Activated naive CD8-positive, alpha-beta T cell (primary cell): ENCODE measurements at regions not wholly inside any gene's neighbourhood (a gene's known extent, or its start where the extent isn't known, plus 50 kb on each side); places are given as distances from the start of the nearest gene placed in this dataset.
"Not testable (repeated sequence)": the region's sequence is repeated elsewhere in the genome, so short reads cannot be mapped to it uniquely, and the experiment has no call there.

Source experiments
- H3K27ac Mint-ChIP-seq: one replicate; pipeline ENCODE4 v1.8.0; 2021; ENCODE audit warnings: mixed read lengths
- H3K27me3 Mint-ChIP-seq: one replicate; pipeline ENCODE4 v1.8.0; 2021; ENCODE audit warnings: mixed read lengths
- H3K36me3 Mint-ChIP-seq: one replicate; pipeline ENCODE4 v1.8.0; 2021; ENCODE audit warnings: mixed read lengths
- H3K4me1 Mint-ChIP-seq: one replicate; pipeline ENCODE4 v1.8.0; 2021; ENCODE audit warnings: low read depth, mixed read lengths
- H3K4me3 Mint-ChIP-seq: one replicate; pipeline ENCODE4 v1.8.0; 2021; ENCODE audit warnings: mild to moderate bottlenecking, mixed read lengths
- H3K9me3 Mint-ChIP-seq: one replicate; pipeline ENCODE4 v1.8.0; 2021; ENCODE audit warnings: low read depth, mixed read lengths

DNA sequence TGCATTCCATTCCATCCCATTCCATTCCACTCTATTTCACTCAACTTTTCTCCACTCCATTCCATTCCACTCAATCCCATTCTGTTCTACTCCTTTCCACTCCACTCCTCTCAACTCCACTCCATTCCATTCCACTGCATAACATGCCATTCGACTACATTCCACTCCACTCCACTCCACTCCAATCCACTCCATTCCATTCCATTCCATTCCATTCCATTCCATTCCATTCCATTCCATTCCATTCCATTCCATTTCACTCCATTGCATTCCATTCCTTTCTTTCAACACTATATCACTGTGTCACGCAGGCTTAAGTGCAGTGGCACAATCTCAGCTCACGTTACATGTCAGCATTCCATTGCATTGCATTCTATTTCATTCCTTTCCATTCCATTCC is 1430.4 kb downstream of the TSPY10 start:
- not testable (repeated sequence) for H3K27ac Mint-ChIP-seq, H3K4me3 Mint-ChIP-seq, H3K4me1 Mint-ChIP-seq, H3K27me3 Mint-ChIP-seq
- Mint-ChIP-seq H3K9me3 (peaks cover 41% of the 10 kb centered on the region), H3K36me3 (peaks cover 13% of the 10 kb centered on the region)

- H3K4me3 Mint-ChIP-seq, result no peak overlapping the region
- H3K36me3 Mint-ChIP-seq, result peaks cover 23% of the 10 kb centered on the region
- H3K9me3 Mint-ChIP-seq, result peaks cover 33% of the 10 kb centered on the region
- no peaks in the 10 kb centered on the region for H3K27me3 Mint-ChIP-seq
- H3K4me1 Mint-ChIP-seq, result no peaks in the 10 kb centered on the region
- H3K27ac Mint-ChIP-seq, result no peak overlapping the region
Measured at GRCh38 chrY:10973422-10973821, 1445.7 kb downstream of the TSPY10 start.

GRCh38 chrY:10986655-10987054 is 1459.0 kb downstream of the TSPY10 start:
- peaks cover 46% of the 10 kb centered on the region for H3K9me3 Mint-ChIP-seq
- H3K4me1 Mint-ChIP-seq, result no peaks in the 10 kb centered on the region
- H3K27me3 Mint-ChIP-seq, result no peaks in the 10 kb centered on the region
- no peak overlapping the region for H3K27ac Mint-ChIP-seq
- peaks cover 7% of the 10 kb centered on the region for H3K36me3 Mint-ChIP-seq
- no peak overlapping the region for H3K4me3 Mint-ChIP-seq

GRCh38 chrY:10987626-10988025 is 1459.9 kb downstream of the TSPY10 start:
- Mint-ChIP-seq H3K27ac (no peak overlapping the region), H3K27me3 (no peaks in the 10 kb centered on the region), H3K9me3 (peaks cover 44% of the 10 kb centered on the region), H3K4me3 (no peak overlapping the region), H3K36me3 (peaks cover 7% of the 10 kb centered on the region), H3K4me1 (no peaks in the 10 kb centered on the region)

GRCh38 chrY:10993955-10994354 is 1466.3 kb downstream of the TSPY10 start:
- Mint-ChIP-seq H3K9me3 (peaks cover 38% of the 10 kb centered on the region), H3K27me3 (no peaks in the 10 kb centered on the region), H3K36me3 (peaks cover 8% of the 10 kb centered on the region), H3K4me3 (no peak overlapping the region), H3K27ac (no peak overlapping the region), H3K4me1 (no peaks in the 10 kb centered on the region)

DNA sequence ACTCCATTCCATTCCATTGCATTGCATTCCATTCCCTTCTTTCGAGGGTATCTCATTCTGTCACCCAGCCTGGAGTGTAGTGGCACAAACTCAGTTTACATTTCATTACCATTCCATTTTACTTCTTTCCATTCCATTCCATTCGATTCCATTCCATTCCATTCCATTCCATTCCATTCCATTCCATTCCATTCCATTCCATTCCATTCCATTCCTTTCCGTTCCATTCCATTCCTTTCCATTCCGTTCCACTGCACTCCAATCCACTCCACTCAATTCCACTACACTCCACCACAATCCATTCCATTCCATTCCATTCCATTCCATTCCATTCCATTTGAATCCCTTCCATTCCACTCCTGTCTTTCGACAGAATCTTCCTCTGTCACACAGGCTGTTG is 1472.0 kb downstream of the TSPY10 start:
- not testable (repeated sequence) for H3K27me3 Mint-ChIP-seq, H3K4me1 Mint-ChIP-seq, H3K27ac Mint-ChIP-seq, H3K4me3 Mint-ChIP-seq, H3K36me3 Mint-ChIP-seq
- H3K9me3 Mint-ChIP-seq, result peaks cover 28% of the 10 kb centered on the region

DNA sequence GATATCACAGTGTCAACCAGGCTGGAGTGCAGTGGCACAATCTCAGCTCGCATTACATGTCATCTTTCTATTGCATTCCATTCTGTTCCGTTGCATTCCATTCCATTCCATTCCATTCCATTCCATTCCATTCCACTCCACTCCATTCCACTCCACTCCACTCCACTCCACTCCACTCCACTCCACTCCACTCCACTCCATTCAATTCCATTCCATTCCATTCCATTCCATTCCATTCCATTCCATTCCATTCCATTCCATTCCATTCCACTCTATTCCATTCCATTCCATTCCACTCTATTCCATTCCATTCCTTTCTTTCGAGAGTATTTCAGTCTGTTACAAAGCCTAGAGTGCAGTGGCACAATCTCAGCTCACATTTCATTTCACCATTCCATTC is 1486.5 kb downstream of the TSPY10 start:
- peaks cover 11% of the 10 kb centered on the region for H3K9me3 Mint-ChIP-seq
- not testable (repeated sequence) for H3K27me3 Mint-ChIP-seq, H3K4me3 Mint-ChIP-seq, H3K36me3 Mint-ChIP-seq, H3K27ac Mint-ChIP-seq, H3K4me1 Mint-ChIP-seq

DNA sequence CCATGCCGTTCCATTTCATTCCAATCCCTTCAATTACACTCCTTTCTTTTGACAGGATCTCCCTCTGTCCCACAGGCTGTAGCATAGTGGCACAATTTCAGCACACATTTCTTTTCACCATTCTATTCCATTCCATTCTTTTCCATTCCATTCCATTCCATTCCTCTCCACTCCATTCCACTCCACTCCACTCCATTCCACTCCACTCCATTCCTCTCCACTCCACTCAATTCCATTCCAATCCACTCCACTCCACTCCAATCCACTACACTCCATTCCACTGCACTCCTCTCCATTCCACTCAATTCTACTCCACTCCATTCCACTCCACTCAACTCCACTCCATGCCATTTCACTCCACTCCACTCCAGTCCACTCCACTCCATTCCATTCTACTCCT is 1495.1 kb downstream of the TSPY10 start:
- H3K36me3 Mint-ChIP-seq, result peaks cover 7% of the 10 kb centered on the region
- no peak overlapping the region for H3K4me3 Mint-ChIP-seq
- H3K9me3 Mint-ChIP-seq, result peaks cover 34% of the 10 kb centered on the region
- H3K27me3 Mint-ChIP-seq, result no peaks in the 10 kb centered on the region
- no peak overlapping the region for H3K27ac Mint-ChIP-seq
- no peaks in the 10 kb centered on the region for H3K4me1 Mint-ChIP-seq

DNA sequence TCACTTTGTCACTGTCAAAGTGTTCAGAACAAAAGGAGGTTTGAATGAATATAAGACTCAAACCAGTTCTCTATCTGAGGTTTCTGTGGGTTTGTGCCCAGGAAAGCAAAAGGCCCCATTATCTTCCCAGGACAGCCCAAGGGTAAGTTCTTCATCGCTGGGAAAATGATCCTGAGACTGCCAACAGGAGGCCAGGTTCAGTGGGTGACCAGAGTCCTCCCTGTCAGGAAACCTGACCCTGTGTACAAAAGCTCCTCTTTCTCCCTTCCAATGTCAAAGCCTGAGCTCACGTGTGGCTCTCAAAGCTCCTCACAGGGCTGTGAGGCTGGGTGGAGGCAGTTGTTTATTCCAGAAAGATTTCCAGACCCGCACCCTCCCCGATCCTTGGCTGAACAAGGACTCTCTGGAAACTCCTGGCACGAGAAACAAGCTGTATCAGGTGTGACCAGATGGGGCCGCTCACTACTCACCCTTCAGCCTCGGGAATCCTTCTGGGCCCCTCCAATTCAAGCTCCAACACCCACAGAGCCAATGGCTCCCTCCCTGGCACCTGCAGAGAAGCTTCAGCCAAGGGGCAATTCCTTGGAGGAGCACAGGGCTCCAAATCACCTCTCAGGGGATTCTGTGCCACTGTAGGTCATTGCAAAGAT is 1516.7 kb downstream of the TSPY10 start:
- H3K36me3 Mint-ChIP-seq, result peaks cover 3% of the 10 kb centered on the region
- no peak overlapping the region for H3K4me3 Mint-ChIP-seq
- H3K27me3 Mint-ChIP-seq, result no peaks in the 10 kb centered on the region
- no peaks in the 10 kb centered on the region for H3K4me1 Mint-ChIP-seq
- H3K9me3 Mint-ChIP-seq, result peaks cover 25% of the 10 kb centered on the region
- no peak overlapping the region for H3K27ac Mint-ChIP-seq

- H3K9me3 Mint-ChIP-seq, result no peaks in the 10 kb centered on the region
- H3K4me1 Mint-ChIP-seq, result no peaks in the 10 kb centered on the region
- no peaks in the 10 kb centered on the region for H3K27me3 Mint-ChIP-seq
- no peaks in the 10 kb centered on the region for H3K36me3 Mint-ChIP-seq
- H3K4me3 Mint-ChIP-seq, result no peak overlapping the region
- no peak overlapping the region for H3K27ac Mint-ChIP-seq
Measured at GRCh38 chrY:11063486-11063885, 1535.8 kb downstream of the TSPY10 start.

- Mint-ChIP-seq H3K27ac (no peak overlapping the region), H3K4me1 (no peaks in the 10 kb centered on the region), H3K9me3 (no peaks in the 10 kb centered on the region), H3K36me3 (no peaks in the 10 kb centered on the region), H3K4me3 (no peak overlapping the region), H3K27me3 (no peaks in the 10 kb centered on the region)
Measured at GRCh38 chrY:11063960-11064359, 1536.3 kb downstream of the TSPY10 start.

DNA sequence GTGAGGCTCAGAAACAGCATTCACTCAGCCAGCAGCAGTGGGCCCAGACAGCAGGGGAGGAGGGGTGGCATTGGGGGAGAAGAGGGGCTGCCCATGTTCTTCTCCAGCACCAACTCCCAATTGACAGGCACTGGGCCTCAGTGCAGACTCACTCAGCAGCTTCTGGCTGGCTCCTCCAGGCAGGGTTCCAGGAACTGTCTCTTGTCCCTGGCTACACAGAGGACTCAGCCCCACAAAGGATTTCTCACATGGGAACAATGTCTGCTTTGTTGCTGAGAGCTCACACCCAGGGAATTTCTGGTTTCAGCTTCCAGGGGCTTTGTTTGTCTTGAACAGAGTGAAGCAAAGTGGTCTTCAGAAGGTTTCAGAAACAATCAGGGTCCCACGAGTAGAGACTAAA is 1536.7 kb downstream of the TSPY10 start:
- no peak overlapping the region for H3K4me3 Mint-ChIP-seq
- H3K27ac Mint-ChIP-seq, result no peak overlapping the region

DNA sequence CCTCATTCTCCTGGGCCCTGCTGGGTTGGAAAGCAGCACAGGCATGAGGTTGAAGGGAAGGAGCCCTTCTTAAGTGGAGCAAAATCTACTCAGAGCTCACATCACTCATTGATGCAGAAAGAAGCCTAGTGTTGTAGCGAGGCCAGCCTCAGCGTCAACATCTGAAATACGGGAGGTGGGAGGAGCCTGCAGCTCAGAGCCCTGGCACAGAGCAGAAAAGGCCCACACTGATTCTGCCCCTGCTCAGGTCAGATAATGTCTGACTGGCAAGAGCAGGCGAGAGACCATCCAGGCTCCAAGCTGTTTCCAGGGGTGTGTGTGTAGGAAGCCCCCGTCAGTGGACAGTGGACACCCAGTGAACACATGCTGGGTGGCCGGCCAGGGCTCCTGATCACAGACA is 1541.6 kb downstream of the TSPY10 start:
- H3K9me3 Mint-ChIP-seq, result peaks cover 4% of the 10 kb centered on the region
- H3K4me1 Mint-ChIP-seq, result no peaks in the 10 kb centered on the region
- no peaks in the 10 kb centered on the region for H3K36me3 Mint-ChIP-seq
- no peaks in the 10 kb centered on the region for H3K27me3 Mint-ChIP-seq
- H3K4me3 Mint-ChIP-seq, result no peak overlapping the region
- no peak overlapping the region for H3K27ac Mint-ChIP-seq

More for the DNA sequence above, 1536.7 kb downstream of the TSPY10 start:
- no peaks in the 10 kb centered on the region for H3K4me1 Mint-ChIP-seq
- H3K36me3 Mint-ChIP-seq, result no peaks in the 10 kb centered on the region
- no peaks in the 10 kb centered on the region for H3K27me3 Mint-ChIP-seq
- H3K9me3 Mint-ChIP-seq, result no peaks in the 10 kb centered on the region

DNA sequence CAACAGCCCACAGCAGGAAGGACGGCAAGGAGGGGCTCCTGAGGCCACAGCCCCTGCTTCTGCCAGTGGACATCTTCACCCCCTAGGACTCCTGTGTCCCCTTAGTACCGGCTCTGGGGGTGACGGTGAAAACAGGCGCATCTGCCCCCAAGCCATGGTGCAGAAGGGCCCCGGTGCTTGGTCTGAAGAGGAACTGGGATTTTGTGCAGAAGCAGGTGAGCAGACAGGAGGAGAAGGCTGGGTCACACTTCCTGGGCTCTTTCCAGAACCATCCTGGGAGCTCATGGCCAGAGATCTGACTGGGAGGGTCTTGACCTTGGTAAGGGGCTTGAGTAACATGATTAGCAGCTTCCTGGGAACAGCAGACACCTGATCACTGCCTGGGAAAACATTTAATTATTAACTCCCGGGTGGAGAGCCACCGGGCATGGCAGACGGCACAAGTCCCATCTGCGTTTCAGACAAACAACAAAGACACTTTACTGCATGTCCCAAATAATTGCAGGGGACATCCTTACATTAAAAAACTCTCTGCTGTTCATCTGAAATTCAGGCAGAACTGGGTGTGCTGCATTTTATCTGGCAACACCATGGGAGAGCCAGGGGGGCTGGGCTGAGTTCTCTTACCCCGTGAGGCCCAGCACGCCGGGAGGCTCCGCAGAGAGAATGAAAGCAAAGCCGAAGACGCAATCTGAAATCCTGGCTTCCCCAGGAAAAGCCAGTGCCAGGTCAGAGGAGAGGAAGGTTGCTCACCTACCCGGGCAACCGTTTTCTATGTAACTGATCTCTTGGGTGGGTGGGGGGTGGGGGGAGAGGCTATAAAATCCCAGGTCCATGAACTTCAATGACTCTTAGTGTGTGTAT is 1542.8 kb downstream of the TSPY10 start:
- H3K27me3 Mint-ChIP-seq, result no peaks in the 10 kb centered on the region
- no peaks in the 10 kb centered on the region for H3K4me1 Mint-ChIP-seq
- H3K4me3 Mint-ChIP-seq, result no peak overlapping the region
- peaks cover 4% of the 10 kb centered on the region for H3K9me3 Mint-ChIP-seq
- no peaks in the 10 kb centered on the region for H3K36me3 Mint-ChIP-seq
- H3K27ac Mint-ChIP-seq, result no peak overlapping the region

- not testable (repeated sequence) for H3K27me3 Mint-ChIP-seq, H3K27ac Mint-ChIP-seq, H3K4me3 Mint-ChIP-seq, H3K4me1 Mint-ChIP-seq, H3K36me3 Mint-ChIP-seq, H3K9me3 Mint-ChIP-seq
Measured at GRCh38 chrY:11085801-11086200, 1558.1 kb downstream of the TSPY10 start.

GRCh38 chrY:11097498-11097897 is 1569.8 kb downstream of the TSPY10 start:
- not testable (repeated sequence) for H3K9me3 Mint-ChIP-seq, H3K4me3 Mint-ChIP-seq, H3K36me3 Mint-ChIP-seq, H3K27me3 Mint-ChIP-seq, H3K4me1 Mint-ChIP-seq, H3K27ac Mint-ChIP-seq
